DOHH2 (cell line): ENCODE measurements at regions not wholly inside any gene's neighbourhood (a gene's known extent, or its start where the extent isn't known, plus 50 kb on each side); places are given as distances from the start of the nearest gene placed in this dataset.

Source experiments
- CTCF ChIP-seq: fragments of 200-600 bp; sonication (generic); IDR thresholded peaks from one replicate; pipeline ENCODE4 v1.5.1; 2014; ENCODE audit warnings: antibody characterized with exemption, mild to moderate bottlenecking, low read depth, low read length; ENCODE audit not compliant: poor library complexity, severe bottlenecking
- EZH2phosphoT487 ChIP-seq: fragments of 200-600 bp; sonication (generic); IDR thresholded peaks from 2 replicates; pipeline ENCODE4 v1.6.1; 2017; ENCODE audit warnings: borderline replicate concordance, mild to moderate bottlenecking, antibody characterized with exemption, low read length, moderate library complexity, mixed read lengths

DNA sequence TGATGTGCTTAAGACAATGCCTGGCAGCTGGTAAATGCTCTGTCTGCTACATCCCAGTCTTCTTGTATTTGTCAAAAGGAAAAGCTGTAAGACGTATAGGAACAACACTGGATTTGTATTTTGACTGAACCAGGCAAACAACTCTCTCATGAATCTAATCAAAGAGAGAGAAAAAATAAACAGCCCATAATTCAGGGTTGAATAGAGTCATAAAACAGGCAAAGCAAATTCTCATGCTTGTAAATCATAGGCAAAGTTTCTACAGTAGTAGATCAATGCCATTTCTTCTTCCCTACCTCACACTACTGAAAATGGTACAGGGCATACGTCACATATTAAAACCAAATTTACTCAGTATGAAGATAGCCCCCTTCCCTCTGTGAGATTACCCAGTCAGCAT lies 166.3 kb downstream of the SKIDA1 start:
- TF ChIP-seq CTCF (no peak), EZH2phosphoT487 (no peak)
